Coronary artery (tissue), 2 donors: ENCODE measurements at regions not wholly inside any gene's neighbourhood (a gene's known extent, or its start where the extent isn't known, plus 50 kb on each side); places are given as distances from the start of the nearest gene placed in this dataset.

Experiments used
- DNase-seq: peaks from one replicate; pipeline ENCODE4 v3.0.0-alpha.2; 2017; ENCODE audit warnings: low spot score
- H3K27ac ChIP-seq, 2 donors: fragments of 200-600 bp; sonication (generic); one replicate each; pipeline ENCODE4 v1.5.1; 2016 to 2019
- H3K4me3 ChIP-seq: fragments of 200-600 bp; sonication (generic); 2 replicates; pipeline ENCODE4 v1.5.1; 2016; ENCODE audit warnings: mild to moderate bottlenecking, moderate library complexity
- TF ChIP-seq, protein P1 (sequence below): fragments of 200-600 bp; sonication (generic); IDR thresholded peaks from one replicate; pipeline ENCODE4 v1.5.1; 2019; ENCODE audit warnings: antibody characterized with exemption

DNA sequence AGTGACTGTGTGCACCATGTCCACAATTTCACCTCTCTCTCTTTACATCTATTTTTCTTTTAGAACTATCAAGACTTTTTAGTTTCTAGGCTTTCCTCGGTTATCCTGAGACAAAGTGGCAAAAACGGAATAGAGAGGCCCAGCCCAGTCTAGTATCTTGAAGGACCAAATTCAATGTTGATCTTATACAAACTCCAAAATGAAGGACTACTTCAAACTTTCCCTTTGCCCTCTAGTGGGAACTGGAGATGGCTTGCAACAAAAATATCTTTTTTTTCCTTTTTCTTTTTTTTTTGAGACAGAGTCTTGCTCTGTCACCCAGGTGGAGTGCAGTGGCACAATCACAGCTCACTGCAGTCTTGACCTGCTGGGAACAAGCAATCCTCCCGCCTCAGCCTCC, 338.5 kb upstream of the UMPS start:
- Histone ChIP-seq H3K4me3 (no peak overlapping the region), H3K27ac (no peak overlapping the region)
- no peak for DNase-seq
- TF ChIP-seq, protein P1, sequence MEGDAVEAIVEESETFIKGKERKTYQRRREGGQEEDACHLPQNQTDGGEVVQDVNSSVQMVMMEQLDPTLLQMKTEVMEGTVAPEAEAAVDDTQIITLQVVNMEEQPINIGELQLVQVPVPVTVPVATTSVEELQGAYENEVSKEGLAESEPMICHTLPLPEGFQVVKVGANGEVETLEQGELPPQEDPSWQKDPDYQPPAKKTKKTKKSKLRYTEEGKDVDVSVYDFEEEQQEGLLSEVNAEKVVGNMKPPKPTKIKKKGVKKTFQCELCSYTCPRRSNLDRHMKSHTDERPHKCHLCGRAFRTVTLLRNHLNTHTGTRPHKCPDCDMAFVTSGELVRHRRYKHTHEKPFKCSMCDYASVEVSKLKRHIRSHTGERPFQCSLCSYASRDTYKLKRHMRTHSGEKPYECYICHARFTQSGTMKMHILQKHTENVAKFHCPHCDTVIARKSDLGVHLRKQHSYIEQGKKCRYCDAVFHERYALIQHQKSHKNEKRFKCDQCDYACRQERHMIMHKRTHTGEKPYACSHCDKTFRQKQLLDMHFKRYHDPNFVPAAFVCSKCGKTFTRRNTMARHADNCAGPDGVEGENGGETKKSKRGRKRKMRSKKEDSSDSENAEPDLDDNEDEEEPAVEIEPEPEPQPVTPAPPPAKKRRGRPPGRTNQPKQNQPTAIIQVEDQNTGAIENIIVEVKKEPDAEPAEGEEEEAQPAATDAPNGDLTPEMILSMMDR, result no peak

DNA sequence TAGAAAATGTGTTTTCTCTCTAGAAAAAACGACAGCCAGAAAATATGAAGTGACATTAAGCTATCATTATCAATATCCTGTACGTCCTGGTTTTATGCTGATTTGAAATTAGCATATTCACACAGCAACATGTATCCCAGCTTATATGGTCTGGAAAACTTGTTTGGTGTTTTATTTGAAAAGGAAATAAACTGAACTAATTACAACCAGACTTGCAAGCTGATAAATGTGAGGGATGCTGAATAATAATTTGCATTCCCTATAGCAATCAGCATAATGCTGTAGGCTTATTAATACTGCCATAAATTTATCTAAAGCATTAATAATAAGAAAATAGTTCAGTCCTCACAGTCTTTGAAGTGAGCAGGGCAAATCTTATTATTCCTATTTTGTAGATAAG, 336.9 kb upstream of the UMPS start:
- no peak overlapping the region for H3K27ac ChIP-seq

DNA sequence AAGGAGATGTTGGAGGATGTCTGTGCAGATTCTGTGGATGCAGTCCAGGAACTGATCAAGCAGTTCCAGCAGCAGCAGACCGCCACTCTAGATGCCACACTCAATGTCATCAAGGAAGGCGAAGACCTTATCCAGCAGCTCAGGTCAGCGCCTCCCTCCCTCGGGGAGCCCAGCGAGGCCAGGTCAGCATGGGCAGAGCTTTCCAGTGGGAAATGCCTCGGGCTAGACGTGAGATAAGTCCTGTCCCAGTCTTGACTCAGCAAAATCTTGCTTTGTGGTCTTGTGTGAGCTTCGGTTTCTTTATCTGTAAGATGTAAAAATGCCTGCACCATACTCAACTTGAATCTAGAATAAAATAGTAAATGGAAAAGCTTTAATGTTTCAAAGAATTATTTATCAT, 335.1 kb upstream of the UMPS start:
- peak overlapping the region; percentile 67 to 84 for H3K27ac ChIP-seq

More for the DNA sequence above, 336.9 kb upstream of the UMPS start:
- TF ChIP-seq, protein P1, result no peak
- no peak for DNase-seq
- H3K4me3 ChIP-seq, result no peak overlapping the region

DNA sequence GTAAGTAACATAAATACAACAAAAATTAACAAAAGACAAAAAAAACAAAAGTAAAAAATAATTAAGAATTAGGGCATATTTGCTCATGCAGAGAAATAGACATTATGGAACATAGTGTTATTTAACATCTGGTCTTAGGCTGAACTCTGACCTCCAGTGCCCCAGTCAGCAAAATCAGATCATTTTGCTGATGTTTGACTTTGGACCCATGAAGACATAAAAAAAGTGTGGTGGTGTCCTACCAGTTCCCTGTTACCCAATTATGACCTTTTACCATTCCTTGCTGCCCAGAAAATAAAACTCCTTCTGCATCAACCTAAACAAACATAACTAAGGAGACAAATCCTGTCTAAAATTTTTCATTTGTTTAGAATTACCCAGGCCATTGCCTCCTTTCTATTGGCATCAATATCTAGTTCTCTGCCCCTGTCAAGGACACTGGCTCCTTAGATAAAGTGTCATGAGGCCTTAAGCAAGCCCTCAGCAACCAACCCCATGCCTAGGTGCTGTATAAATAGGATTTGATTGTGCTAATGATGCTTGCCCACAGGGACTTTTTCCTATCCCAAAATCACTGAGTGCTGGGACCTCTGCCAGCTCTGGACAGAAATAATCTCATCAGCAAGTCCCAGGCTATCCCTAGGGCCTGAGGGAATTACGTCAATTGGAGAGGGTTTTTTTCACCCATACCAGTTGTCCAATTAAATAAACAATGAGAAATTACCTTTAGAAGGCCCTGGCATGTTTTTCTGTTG, 334.5 kb upstream of the UMPS start:
- DNase-seq, result peak; percentile 80
- peak overlapping the region; percentile 66 to 67 for H3K27ac ChIP-seq
- TF ChIP-seq, protein P1, result no peak
- no peak overlapping the region for H3K4me3 ChIP-seq

More for the DNA sequence above, 335.1 kb upstream of the UMPS start:
- peak overlapping the region; percentile 6 for H3K4me3 ChIP-seq
- TF ChIP-seq, protein P1, result no peak
- no peak for DNase-seq

DNA sequence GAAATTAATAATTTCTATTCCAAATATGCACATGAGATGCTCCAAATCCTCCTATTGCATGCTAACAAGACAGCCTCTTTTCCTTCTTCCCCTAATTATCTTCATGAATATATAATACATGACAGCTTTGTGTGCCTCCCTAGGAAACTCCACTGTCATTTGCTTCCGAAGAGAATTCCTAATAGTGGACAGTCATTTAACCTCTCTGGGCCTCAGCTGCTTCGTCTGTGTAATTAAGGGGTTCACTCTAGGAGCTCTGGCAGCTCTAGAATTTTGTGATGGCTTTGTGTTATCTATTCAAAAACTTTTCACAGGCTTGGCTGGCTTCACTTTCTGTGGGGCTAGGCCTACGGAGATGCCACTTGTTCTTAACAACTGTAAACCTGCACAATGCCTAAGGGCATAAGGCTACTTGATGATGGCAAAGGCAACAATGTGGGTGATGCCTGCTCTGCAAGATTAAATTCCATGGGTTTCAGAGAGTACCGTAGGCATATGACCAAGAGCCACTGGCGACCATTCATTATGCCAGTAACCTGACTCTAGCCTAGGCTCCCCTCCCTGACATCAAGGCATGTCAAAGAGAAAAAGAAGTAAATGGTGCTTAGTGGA, 333.8 kb upstream of the UMPS start:
- Histone ChIP-seq H3K4me3 (no peak overlapping the region), H3K27ac (peak overlapping the region; percentile 66 to 67)
- TF ChIP-seq, protein P1, result no peak
- no peak for DNase-seq

DNA sequence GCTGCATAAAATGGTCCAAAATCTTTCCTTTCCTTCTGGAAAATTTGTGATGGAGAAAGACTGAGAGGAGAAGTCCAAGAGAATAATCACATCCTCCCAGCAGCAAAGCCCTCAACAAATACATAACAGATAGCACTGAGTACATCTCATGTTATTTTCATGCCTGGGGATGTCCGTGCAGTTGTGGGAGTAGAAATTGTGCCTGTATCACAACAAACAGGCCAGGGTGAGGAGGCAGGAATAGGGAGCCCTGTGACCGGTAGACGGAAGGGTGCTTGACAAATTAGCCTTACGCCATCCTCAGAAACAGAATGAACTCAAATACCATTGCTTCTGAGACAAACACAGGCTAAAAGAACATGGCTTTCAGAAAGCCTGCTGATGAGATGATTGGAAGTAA, 333.2 kb upstream of the UMPS start:
- TF ChIP-seq, protein P1, result no peak
- DNase-seq, result no peak
- Histone ChIP-seq H3K4me3 (no peak overlapping the region), H3K27ac (peak overlapping the region; percentile 66 to 67)

DNA sequence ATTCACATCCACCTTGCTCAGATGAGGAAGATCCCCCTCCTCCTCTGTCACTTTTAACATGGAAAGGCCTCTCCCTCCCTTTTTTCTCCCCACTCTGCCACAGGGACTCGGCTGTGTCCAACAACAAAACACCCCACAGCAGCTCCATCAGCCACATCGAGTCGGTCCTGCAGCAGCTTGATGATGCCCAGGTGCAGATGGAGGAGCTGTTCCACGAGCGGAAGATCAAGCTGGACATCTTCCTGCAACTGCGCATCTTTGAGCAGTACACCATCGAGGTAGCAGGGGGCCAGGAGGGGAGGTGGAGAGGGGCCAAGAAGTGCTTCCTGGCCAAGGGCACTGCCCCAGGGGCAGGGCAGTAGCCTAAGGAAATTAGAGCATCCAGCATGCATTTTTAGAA, 331.7 kb upstream of the UMPS start:
- no peak for DNase-seq
- peak overlapping the region; percentile 34 to 66 for H3K27ac ChIP-seq
- no peak overlapping the region for H3K4me3 ChIP-seq
- TF ChIP-seq, protein P1, result no peak
